GM18498 (cell line): ENCODE measurements at regions not wholly inside any gene's neighbourhood (a gene's known extent, or its start where the extent isn't known, plus 50 kb on each side); places are given as distances from the start of the nearest gene placed in this dataset.
"Not testable (repeated sequence)": the region's sequence is repeated elsewhere in the genome, so short reads cannot be mapped to it uniquely, and the experiment has no call there.

Experiments
- ATAC-seq: cut with Tn5 transposase; IDR thresholded peaks from one replicate; pipeline ENCODE4 v1.9.1; 2021; ENCODE audit warnings: mild to moderate bottlenecking, moderate library complexity; ENCODE audit not compliant: unreplicated experiment

DNA sequence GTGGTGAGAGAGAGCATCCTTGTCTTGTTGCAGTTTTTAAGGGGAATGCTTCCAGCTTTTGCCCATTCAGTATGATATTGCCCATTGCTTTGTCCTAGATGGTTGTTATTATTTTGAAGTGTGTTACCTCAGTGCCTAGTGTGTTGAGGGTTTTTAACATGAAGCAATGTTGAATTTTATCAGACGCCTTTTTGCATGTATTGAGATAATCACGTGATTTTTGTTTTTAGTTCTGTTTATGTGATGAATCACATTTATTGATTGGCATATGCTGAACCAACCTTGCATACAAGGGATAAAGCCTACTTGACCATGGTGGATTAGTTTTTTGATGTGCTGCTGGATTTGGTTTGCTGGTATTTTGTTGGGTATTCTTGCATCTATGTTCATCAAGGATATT lies 302.3 kb upstream of the G2E3 start:
- ATAC-seq: no peak

DNA sequence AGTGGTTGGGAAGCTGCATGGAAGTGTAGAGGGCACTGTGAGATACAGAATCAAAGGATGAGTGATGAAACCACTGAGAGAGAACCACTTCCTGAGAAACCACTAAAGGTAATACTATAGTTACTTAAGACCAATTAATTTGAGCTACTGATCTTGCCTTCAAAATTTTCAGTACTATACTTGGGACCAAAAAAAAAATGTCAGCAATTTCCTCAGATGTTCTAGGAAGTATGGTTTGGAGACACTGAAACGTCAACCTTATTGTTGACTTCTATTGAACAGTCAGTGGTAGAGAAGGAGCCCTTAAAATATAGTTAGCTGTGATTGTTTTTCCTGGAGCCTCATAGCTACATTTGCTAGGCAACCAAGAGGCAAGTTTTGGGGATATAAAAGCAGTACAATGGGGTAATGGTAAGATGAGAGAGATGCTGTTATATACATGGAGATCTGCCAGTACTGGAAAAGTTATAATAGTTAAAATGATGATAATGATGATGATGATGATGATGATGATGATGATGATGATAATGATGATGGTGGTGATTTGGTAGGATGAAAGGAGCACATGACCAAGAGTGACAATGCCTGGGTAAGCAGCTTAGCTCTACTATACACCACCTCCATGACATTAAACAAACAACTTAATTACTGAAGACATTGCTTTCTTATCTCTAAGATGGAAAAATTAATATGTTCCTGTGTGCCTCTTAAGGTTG lies 300.9 kb upstream of the G2E3 start:
- no peak for ATAC-seq

DNA sequence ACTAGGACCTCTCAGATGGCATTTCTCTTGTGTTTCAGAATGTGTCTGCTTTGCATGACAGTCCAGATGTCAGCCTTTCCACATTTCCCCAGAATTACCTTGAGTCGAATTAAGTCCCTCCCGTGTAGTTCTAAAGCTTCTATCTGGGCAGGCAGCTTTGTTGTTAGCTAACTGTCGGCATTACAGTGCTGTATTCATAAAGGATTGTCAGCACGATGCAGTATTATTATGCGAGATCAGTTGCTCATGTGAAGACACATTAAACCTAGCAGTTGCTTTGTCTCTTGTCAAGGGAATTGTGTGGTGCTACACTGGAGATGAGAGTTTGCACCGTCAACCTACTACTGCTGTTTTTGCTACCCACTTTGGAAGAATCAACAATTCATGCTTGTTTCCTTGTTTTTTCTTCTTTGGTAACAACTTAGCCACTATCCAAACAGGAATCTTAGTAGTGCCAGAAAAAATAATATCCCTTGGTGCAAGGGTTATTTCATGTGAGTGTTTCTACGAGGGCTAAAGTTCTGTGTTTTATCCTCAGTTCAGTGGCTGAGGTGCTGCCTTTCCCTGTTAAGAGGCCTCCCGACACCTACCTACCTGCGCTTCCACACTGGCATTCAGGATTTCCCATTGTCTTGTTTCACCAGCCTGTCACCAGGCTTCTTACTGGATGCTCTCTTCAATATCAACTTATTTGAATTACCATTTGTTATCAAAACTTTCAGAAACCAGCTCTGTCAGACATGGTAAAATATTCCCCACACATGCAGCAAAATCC lies 297.9 kb upstream of the G2E3 start:
- ATAC-seq: no peak

DNA sequence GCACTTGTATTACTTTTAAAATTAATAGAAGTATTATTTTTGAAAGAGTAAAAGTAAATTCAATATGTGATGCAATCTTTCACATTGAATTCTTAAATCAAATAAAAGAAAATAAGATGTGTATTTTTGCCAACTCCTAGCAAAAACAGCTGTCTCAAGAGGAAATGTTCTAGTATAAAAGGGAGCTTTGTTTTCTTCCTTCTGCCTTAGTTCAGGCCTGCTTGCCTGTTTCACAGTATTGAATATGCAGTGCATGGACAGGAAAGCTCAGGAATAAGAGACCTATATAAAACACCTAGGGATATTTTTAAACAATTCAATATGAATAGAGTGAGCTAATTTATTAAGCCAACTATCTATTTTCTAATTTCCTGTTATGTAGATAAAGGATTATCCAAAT lies 294.8 kb upstream of the G2E3 start:
- ATAC-seq: no peak

DNA sequence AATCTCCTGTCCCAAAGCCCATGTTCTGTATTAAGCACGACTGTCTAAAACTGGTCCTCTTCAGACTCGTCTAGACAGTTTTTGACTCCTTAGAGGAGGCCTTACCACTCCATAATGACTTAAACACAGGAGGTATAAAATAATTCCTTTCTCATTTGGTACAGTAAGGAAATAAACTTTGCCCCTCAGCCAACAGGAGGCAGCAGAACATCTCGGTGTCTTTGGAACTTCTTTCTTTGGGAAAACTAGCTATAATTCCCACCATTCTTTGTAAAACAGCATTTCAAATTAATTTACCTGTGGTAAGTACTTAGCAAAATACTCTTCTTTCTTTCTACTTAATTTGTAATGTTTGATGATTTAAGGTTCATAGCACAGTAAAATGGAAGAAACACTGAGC lies 292.7 kb upstream of the G2E3 start:
- no peak for ATAC-seq

DNA sequence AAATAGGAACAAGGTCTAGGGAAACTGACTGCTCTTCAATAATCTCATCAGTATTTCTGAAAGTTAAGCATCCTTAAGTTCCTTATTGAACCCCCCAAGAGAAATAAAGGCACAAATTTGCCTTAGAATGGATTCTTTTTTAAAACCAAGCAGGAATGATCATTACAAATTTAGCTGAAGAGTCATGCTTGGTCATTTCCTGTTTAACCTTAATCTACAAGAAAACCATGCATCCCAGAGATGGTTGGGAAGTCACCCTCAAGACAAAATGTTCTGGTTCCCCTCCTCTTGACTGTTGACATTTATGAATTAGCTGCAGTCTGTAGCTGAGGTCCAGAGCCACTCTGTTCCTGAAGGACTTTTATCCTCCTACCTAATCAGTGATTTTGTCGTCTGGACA lies 291.8 kb upstream of the G2E3 start:
- ATAC-seq: no peak

DNA sequence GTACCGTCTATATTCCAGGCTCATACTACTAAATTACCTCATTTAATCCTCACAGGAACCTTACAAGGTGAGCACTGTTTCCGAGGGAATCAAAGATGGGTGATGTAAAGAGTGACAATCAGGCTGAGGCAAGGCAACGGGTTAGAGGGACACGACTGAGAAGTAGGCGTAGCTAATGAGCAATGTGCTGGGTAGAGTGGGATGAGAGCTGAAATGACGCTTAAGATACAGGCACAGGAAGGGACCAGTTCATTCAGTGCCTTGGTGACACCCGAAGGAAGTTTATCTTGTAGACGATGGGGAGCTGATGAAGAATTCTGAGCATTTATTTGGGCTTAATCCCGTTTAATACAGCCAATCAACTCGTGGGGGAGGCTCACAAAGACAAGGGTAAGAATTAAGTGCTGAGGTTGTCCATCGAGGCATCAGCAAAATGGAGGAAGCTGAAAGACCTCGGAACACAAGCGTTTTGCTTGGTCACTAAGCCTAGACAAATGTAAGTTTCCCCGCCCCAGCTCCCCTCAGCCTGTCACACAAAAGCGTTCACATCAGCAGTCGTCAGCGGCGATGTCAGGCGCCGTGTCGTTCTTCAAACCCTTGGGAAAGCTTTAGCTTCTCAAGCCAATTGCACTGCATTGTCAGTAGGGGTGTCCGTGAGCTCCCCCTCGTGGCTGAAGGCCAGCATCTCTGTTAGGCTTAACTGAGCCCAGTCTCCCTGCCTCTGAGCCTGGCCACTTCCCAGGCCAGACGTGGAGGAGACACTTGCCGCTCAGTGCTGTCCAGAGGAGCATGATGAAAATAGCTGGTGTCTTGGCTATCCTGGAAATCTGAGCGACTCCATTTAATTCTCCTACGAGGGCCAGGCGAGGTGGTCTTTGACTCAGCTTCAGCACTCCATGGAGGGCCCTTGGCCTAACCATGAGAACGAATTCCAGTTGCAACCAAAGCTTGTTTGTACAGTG lies 288.5 kb upstream of the G2E3 start:
- peak; percentile 99 for ATAC-seq

DNA sequence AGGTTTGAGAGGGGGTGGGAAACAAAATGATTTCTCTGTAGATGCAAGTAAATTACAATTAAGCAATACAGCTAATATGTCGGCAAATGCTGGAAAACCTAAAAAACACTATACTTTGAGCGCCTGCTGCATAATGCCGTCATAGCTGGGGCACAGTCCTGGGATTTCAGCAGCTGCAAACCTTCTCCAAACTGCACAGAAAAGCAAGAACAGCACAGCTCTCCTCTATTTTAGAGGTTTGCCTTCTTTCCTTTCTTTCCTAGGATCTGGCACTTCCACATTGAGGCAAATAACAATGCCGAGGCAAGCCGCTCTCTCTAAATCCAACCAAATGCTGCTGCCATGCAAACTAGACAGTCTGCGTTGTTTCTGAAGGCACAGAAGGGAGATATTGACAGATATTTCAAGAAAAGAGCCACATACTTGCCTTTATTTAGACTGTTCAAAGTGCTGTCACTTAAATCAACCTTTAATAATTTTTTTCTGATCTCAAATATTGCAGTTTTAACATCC lies 287.1 kb upstream of the G2E3 start:
- no peak for ATAC-seq

DNA sequence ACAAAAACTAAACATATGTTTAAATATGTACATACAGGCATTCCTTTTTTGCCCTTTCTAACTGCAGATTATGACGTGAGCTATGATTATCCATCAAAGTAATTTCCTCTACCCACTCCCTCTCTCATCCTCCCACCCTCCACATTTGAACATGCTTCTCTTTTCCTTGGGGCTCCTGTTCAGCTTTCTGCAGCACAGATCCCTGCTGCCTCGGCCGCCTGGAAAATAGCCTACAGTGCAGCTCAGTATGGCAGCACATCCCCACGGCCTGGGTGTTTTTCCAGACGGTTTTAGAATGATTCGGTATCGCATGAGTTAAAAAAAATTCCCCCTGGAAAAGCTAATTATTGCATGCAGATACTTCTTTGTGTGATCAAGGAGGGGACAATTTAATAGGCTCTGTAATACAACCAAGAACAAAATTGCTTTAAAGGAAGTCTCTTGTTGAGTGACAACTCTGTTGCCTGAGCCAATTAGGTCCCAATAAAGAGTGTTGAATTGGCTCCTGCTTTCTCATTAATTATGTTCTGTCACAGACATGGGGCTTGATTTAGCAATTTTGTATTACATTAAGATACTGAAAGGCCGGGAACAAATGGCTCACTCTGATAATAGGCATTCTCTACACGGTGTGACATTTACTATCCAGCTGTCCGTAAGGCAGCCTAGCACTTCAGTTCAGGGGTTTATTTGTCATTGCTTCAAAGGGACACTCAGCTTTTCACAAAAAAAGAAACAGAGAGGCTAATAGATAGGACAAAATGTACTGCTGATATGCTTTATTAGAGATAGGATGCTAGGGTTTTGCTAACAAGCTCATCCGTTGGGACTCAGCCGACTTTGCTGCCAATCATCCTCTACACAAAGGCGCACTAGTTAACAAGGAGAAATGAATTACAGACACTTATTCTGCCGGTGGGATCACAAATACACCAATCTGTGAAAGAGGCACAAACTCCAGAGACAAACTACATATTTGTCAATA lies 285.8 kb upstream of the G2E3 start:
- no peak for ATAC-seq

DNA sequence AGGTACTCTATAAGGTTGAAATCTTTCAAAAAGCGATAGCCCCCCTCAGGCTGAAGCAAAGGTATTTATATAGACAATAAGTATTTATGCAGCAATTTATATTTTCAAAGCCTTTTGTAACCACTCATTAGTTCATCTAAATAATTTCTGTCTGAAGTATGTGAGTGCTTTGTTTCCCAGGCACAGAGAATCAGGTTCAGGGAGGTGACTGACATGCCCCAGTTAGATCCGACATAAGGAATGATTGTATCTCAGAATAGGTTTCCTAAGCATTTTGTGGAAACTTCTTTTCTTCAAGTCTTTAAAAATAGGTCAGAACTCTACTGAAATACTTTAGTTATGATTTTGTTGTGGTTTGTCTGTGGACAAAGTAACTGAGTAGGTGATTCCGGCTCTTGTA lies 283.4 kb upstream of the G2E3 start:
- ATAC-seq: no peak

DNA sequence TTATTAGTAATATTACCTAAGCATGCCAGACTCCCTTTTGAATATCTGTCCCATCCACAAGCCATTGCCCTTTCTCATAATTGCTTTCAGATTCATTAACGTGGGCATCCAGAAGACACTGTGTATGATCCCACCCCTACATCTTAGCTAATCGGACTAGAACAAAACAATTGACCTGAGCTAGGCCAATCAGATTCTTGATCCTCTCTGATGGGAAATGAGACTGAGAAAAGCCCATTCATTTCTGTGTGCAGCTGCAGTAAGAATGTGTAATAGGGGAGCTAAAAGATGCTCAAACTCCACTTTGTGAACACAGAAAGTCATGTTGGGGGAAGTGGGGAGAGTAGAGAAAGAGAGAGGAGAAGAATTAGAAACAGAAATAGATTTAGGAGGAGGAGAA lies 281.7 kb upstream of the G2E3 start:
- no peak for ATAC-seq

DNA sequence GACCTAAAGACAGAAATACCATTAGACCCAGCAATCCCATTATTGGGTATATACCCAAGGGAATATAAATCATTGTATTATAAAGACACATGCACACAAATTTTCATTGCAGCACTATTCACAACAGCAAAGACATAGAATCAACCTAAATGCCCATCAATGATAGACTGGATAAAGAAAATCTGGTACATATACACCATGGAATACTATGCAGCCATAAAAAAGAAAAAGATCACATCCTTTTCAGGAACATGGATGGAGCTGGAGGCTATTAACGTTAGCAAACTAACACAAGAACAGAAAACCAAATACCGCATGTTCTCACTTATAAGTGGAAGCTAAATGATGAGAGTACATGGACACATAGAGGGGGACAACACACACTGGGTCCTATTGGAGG lies 280.1 kb upstream of the G2E3 start:
- not testable (repeated sequence) for ATAC-seq

DNA sequence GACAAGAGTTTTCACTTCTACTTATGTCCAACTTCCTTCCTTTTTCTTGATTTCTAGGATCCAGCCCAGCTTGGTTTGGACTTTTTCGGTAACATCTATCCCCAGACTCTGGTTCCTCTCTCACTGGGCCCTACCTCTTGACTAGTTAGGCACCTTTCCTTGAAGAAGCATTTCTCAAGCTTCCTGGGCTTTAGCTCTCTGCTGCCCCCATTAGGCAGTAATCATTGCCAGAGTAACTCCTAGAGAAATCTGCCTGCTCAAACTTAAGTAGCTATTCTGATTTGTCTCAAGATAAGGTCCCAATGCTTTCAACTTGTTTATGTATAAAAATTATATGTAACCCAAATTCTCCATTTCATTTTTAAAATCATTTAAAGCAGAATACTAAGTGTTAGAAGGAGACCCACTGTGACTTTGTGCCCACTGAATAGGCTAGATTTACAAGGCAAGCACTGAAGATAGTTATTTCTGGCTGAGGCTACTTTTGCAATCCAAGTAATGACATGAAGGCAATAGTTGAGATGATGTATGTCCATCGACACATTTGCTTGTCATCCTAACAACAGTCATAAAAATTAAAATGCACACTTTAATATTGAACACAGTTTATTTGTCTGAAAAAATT lies 275.0 kb upstream of the G2E3 start:
- ATAC-seq: peak; percentile 62

DNA sequence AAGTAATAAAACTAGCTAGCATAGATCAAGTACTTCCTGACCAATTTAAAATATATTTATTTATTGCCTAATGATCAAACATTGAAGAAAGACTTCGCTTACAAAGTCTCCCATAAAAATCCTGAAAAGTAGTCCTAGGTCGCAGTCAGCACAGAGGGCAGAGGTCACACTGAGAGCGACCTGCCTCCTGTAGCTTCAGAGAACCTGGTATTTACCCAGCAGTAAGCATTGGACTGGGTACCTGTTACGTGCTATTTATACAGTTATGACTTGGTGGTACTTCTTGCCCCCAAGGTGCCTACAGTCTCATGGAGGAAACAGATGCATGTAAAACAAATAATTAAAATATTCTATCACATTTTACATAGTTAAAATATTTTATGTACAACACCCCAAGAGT lies 274.1 kb upstream of the G2E3 start:
- no peak for ATAC-seq

DNA sequence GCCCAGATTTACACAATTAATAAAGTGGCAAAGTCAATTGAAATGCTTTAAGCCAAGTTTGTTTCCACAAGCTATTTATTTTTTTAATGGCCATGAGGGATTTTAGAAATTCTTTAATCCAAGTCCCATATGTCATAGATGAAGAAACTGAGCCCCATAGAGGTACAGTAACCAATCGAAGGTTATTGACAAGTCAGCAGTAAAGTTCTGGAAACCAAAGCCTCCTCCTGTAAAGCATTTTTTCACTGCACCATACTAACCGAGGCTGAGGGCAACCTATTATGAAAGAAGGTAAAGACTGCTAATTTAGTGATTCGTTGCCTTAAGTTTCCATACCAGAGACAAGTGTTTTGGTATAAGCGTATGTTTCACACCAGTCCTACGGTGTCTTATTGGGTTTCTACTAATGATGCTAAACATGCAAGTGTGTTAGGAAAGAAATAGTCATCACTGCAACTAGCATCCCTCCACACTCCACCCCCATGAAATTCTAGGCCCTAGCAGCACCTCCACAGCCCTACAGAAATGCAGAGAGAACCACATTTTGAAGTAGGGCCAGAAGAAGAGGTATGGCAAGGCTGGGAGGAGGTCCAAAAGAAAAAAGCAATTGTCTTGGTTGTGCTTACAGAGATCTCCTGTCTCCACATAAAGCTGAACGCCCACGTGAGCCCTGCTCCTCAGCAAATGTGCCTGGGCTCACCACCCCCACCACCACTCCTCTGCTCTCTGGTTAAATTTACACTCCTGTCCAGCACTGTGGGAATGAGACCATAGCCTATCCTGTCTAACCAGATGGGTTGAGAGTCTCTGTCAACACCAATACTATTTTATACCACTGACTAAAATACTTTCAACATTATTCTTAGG lies 271.1 kb upstream of the G2E3 start:
- ATAC-seq: no peak

DNA sequence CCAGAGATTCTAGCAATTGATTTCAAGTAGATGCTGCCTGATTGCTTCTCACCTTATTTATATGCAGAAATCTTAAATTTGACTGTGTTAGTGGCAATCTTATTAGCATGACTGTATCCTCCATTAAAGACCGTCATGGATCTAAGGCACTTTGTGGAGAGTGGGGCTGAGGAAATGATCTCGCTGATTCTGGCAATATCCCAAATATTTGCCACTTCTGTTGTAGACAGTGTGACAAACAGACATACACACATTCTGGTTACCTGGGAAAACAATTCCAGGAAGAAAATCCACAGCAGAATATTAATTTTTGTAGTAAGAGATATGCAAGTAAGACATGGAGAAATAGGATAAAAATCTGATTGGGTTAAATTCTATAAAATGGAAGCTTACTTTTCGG lies 269.0 kb upstream of the G2E3 start:
- no peak for ATAC-seq

DNA sequence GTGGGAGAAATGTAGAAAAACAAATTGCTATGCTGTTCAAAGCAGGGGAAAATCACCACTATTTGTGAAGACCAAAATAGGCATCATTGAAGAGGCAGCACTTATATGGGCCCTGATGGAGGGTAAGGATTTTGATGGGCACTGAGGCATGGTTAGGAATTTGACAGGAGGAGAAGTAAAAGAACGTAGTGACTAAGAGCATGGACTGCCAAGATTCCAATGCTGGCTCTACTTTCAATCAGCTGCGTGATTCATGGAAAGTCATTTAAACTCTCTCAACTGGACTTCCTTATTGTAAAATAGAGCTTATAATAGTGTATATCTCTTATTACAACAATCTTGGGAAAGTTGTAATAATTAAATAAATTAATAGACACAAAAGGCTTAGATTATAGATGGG lies 267.7 kb upstream of the G2E3 start:
- no peak for ATAC-seq

DNA sequence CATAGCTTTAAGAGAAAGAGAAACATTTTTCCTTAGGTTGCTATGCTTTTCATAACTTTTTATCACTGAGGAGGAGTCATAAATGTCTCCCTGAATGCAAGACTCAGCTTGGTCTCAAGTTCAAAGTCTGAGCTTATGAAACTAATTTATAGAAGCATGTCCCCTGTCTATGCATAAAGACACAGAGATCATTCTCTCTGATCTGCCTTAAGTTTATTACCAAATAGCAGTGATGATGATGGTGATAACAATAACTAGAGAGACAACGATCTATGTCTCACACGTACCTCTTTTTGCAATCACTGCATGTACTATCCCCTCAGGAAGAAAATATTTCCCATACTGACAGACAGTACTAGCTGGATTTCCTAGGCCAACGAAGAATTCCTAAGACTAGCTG lies 266.4 kb upstream of the G2E3 start:
- ATAC-seq: no peak

DNA sequence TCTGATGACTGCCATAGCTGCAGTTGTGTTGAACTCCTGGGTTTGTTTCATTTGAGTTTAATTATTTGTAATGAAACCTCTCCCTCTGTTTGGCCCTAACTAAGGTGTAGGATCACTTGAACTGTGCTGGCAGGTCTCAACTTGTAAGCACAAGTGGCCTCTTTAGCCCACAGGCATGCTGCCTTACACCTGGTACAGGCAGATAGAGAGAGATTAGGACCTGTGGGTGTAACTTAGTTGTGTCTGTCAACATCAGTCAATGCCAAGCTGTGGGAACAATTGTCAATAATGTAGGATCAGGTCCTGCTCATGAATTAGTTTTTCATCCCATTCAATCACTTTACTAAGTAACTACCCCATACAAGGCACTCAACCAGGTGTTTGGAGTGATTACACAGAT lies 263.0 kb upstream of the G2E3 start:
- no peak for ATAC-seq
